Natural killer cell (primary cell): ENCODE measurements at regions not wholly inside any gene's neighbourhood (a gene's known extent, or its start where the extent isn't known, plus 50 kb on each side); places are given as distances from the start of the nearest gene placed in this dataset.
A peak's percentile ranks its signal among the peaks of the same experiment; 100 is the strongest.
"Not testable (repeated sequence)": the region's sequence is repeated elsewhere in the genome, so short reads cannot be mapped to it uniquely, and the experiment has no call there.

ENCODE experiments used
- ATAC-seq, 3 donors: fragments of 150-1000 bp in 2 of 3; fragments of 200-7000 bp in 1 of 3; cut with Tn5 transposase; 1 replicate in 1 of 3; 2 replicates in 2 of 3; pipeline ENCODE4 v1.10.0; 2021; ENCODE audit warnings: mild to moderate bottlenecking in 2 of 3, moderate library complexity in 2 of 3
- DNase-seq, 2 donors: peaks; one replicate each; pipeline versions ENCODE4 v3.0.0 to v3.0.0-alpha.2; 2013 to 2021; ENCODE audit warnings: mixed read lengths in 1 of 2
- H3K27ac ChIP-seq: one replicate; pipeline ENCODE4 v1.5.1; 2013; ENCODE audit warnings: mild to moderate bottlenecking, low read length
- H3K27me3 ChIP-seq: one replicate; pipeline ENCODE4 v1.6.1; 2013; ENCODE audit warnings: low read length; ENCODE audit not compliant: control insufficient read depth, insufficient read depth
- H3K36me3 ChIP-seq: one replicate; pipeline ENCODE4 v1.6.1; 2013; ENCODE audit warnings: low read length; ENCODE audit not compliant: control insufficient read depth, insufficient read depth
- H3K4me1 ChIP-seq: one replicate; pipeline ENCODE4 v1.6.1; 2013; ENCODE audit warnings: low read length; ENCODE audit not compliant: control insufficient read depth, insufficient read depth
- H3K4me3 ChIP-seq: one replicate; pipeline ENCODE4 v1.5.1; 2013; ENCODE audit warnings: low read length
- H3K9me3 ChIP-seq: one replicate; pipeline ENCODE4 v1.6.1; 2013; ENCODE audit warnings: low read length; ENCODE audit not compliant: control insufficient read depth, insufficient read depth
- H3K27ac Mint-ChIP-seq, 2 donors: one replicate each; pipeline ENCODE4 v1.8.0; 2022; ENCODE audit warnings: mild to moderate bottlenecking in 2 of 2, mixed read lengths in 2 of 2, moderate library complexity in 1 of 2
- H3K27me3 Mint-ChIP-seq, 2 donors: one replicate each; pipeline ENCODE4 v1.8.0; 2022; ENCODE audit warnings: low read depth in 2 of 2, mixed read lengths in 2 of 2
- H3K36me3 Mint-ChIP-seq: one replicate; pipeline ENCODE4 v1.8.0; 2022; ENCODE audit warnings: mixed read lengths
- H3K4me1 Mint-ChIP-seq, 2 donors: one replicate each; pipeline ENCODE4 v1.8.0; 2022; ENCODE audit warnings: mixed read lengths in 2 of 2
- H3K4me3 Mint-ChIP-seq: one replicate; pipeline ENCODE4 v1.8.0; 2022; ENCODE audit warnings: mild to moderate bottlenecking, moderate library complexity, mixed read lengths
- H3K9me3 Mint-ChIP-seq, 2 donors: one replicate each; pipeline ENCODE4 v1.8.0; 2022; ENCODE audit warnings: mixed read lengths in 2 of 2
- WGBS: methylation state at CpG from one replicate; pipeline ENCODE4 v1.1.7; 2013; ENCODE audit warnings: missing lambda C conversion rate; ENCODE audit not compliant: insufficient coverage; 5-methylcytosine and 5-hydroxymethylcytosine counted together
- intact Hi-C: fragments of 100-400 bp; cut with micrococcal nuclease; formaldehyde crosslinking; loops from one replicate; pipeline ENCODE4 v1.14.2; 2022
- TF ChIP-seq, protein P1 (sequence below): fragments of 200-600 bp; IDR thresholded peaks from one replicate; pipeline ENCODE4 v1.8.0; 2022; ENCODE audit warnings: antibody characterized with exemption

DNA sequence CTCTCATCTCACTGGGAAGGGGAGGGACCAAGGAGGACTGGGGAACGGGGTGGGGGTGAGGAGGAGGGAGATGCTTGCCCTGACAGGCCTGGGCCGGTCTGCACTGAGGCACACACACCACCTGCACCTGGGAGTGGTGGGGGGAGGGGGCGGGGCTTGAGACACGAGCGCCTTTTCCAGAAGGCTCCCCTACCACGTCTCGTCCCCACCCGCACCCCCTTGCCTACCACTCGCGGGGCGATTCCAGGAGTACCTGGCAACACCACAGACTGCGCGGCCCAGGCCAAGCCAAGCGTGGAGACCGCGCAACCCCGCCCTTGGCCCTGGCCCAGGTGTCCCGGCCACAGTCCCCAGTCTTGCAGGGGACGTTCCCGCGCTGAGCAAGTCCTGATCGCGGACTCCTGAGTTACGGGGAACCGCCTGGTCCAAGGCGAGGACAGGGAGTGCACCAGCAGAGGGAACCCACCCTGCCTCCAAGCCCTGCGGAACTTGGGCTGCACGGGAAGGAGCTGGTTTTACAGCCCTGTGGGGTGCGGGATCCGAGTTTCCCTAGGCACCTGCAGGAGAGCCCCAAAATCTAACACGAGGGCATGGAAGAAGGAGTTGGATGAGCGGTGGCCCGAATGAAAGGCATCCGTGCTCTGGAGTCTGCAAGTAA, 68.1 kb upstream of the SH3GL3 start:
- no peak overlapping the region for H3K4me3 ChIP-seq
- ATAC-seq (no peak), DNase-seq (no peak)
- H3K4me1 ChIP-seq, result no peaks in the 10 kb centered on the region
- H3K27ac Mint-ChIP-seq, result no peak overlapping the region
- TF ChIP-seq, protein P1, sequence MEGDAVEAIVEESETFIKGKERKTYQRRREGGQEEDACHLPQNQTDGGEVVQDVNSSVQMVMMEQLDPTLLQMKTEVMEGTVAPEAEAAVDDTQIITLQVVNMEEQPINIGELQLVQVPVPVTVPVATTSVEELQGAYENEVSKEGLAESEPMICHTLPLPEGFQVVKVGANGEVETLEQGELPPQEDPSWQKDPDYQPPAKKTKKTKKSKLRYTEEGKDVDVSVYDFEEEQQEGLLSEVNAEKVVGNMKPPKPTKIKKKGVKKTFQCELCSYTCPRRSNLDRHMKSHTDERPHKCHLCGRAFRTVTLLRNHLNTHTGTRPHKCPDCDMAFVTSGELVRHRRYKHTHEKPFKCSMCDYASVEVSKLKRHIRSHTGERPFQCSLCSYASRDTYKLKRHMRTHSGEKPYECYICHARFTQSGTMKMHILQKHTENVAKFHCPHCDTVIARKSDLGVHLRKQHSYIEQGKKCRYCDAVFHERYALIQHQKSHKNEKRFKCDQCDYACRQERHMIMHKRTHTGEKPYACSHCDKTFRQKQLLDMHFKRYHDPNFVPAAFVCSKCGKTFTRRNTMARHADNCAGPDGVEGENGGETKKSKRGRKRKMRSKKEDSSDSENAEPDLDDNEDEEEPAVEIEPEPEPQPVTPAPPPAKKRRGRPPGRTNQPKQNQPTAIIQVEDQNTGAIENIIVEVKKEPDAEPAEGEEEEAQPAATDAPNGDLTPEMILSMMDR, result no peak
- H3K4me3 Mint-ChIP-seq, result no peak overlapping the region
- H3K27ac ChIP-seq, result no peak overlapping the region
- H3K4me1 Mint-ChIP-seq, result no peaks in the 10 kb centered on the region
- 11% methylated on average over 33 of the region's 34 CpGs for WGBS
- peaks cover 11% of the 10 kb centered on the region for H3K27me3 ChIP-seq
- intact Hi-C loops, result no loop called here
- no peaks in the 10 kb centered on the region for H3K9me3 Mint-ChIP-seq
- H3K36me3 ChIP-seq, result no peaks in the 10 kb centered on the region
- peaks cover 30 to 41% of the 10 kb centered on the region in 2 donors for H3K27me3 Mint-ChIP-seq
- no peaks in the 10 kb centered on the region for H3K36me3 Mint-ChIP-seq
- no peaks in the 10 kb centered on the region for H3K9me3 ChIP-seq

DNA sequence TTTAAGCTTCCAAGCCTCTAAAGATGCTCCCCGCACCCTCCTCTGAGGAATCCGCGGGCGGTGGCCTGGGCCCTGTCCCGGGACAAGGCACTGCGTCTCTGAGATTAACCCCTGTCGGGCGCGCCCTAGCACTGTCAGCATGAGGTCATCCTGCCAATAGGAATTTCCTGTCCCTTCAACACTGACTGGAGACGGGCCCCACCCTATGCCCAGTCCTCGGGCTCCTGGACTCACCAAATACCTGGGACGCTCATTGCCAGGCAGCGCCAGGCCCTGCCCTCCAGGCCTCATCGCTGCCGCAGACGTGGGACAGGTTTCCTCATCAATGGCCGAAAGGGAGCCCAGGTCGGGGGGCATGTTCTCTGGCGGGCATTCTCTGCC, 67.6 kb upstream of the SH3GL3 start:
- WGBS, result 23% methylated on average over 19 of the region's 19 CpGs
- Mint-ChIP-seq H3K36me3 (no peaks in the 10 kb centered on the region), H3K27me3 (peaks cover 25 to 35% of the 10 kb centered on the region in 2 donors), H3K9me3 (no peaks in the 10 kb centered on the region), H3K4me3 (no peak overlapping the region), H3K4me1 (no peaks in the 10 kb centered on the region), H3K27ac (no peak overlapping the region)
- DNase-seq (no peak), ATAC-seq (no peak)
- H3K27ac ChIP-seq, result no peak overlapping the region
- intact Hi-C loops, result no loop called here
- H3K4me3 ChIP-seq, result no peak overlapping the region
- H3K4me1 ChIP-seq, result no peaks in the 10 kb centered on the region
- H3K27me3 ChIP-seq, result peaks cover 11% of the 10 kb centered on the region
- no peaks in the 10 kb centered on the region for H3K36me3 ChIP-seq
- TF ChIP-seq, protein P1, result no peak
- H3K9me3 ChIP-seq, result no peaks in the 10 kb centered on the region

DNA sequence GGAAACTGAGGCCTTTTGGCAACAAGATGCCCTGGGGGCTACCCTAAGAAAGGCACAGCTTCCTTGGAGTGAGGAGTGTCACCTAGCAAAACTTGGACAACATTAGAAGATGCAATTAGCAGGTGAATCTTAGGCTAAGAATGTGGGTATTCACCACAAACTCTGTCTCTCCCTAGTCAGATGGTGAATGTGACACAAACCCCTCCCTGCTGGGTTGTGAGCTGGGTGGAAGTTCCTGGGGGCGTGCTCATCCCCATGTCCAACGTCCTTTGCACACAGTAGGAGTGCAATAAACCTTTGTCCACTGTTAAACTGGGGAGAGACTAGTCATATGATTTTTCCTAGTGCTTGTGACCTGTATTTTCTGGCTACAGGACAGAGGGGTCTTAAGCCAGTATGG, 67.1 kb upstream of the SH3GL3 start:
- no peak for ATAC-seq
- Mint-ChIP-seq H3K27ac (no peak overlapping the region), H3K4me1 (no peaks in the 10 kb centered on the region), H3K27me3 (peaks cover 24 to 33% of the 10 kb centered on the region in 2 donors), H3K36me3 (no peaks in the 10 kb centered on the region), H3K4me3 (no peak overlapping the region), H3K9me3 (no peaks in the 10 kb centered on the region)
- no peaks in the 10 kb centered on the region for H3K4me1 ChIP-seq
- H3K9me3 ChIP-seq, result no peaks in the 10 kb centered on the region
- intact Hi-C loops, result no loop called here
- TF ChIP-seq, protein P1, result no peak
- no peak for DNase-seq
- H3K27me3 ChIP-seq, result peaks cover 11% of the 10 kb centered on the region
- no peak overlapping the region for H3K27ac ChIP-seq
- no peaks in the 10 kb centered on the region for H3K36me3 ChIP-seq
- no peak overlapping the region for H3K4me3 ChIP-seq
- 40% methylated on average over 2 of the region's 2 CpGs for WGBS

DNA sequence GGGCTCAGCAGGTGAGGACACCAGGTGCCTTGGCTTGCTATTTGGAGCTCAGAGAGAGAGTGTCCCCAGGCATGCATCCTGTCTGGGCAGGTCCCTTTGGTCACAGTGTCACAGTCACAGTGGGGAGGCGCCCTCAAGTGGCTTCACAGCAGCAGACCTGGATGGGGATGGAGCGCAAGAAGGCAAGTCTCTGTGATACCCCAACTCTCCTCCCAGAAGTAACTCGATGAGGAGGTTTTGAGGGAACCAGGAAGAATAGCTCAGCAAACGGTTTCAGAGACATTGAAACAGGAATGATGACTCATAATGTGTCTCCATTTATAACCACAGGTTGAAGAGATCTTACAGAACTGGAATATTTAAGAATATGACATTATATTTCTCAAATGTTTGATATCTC, 66.5 kb upstream of the SH3GL3 start:
- Mint-ChIP-seq H3K4me3 (no peak overlapping the region), H3K27me3 (peaks cover 24 to 27% of the 10 kb centered on the region in 2 donors), H3K4me1 (no peaks in the 10 kb centered on the region), H3K9me3 (no peaks in the 10 kb centered on the region), H3K27ac (no peak overlapping the region), H3K36me3 (no peaks in the 10 kb centered on the region)
- DNase-seq, result peak in 1 of 2 donors; percentile 17
- Histone ChIP-seq H3K4me1 (no peaks in the 10 kb centered on the region), H3K27ac (no peak overlapping the region), H3K9me3 (no peaks in the 10 kb centered on the region), H3K36me3 (no peaks in the 10 kb centered on the region), H3K27me3 (peaks cover 11% of the 10 kb centered on the region), H3K4me3 (no peak overlapping the region)
- WGBS, result 38% methylated on average over 3 of the region's 4 CpGs
- intact Hi-C loops, result no loop called here
- ATAC-seq, result peak in 1 of 3 donors; percentile 30
- TF ChIP-seq, protein P1, result no peak

DNA sequence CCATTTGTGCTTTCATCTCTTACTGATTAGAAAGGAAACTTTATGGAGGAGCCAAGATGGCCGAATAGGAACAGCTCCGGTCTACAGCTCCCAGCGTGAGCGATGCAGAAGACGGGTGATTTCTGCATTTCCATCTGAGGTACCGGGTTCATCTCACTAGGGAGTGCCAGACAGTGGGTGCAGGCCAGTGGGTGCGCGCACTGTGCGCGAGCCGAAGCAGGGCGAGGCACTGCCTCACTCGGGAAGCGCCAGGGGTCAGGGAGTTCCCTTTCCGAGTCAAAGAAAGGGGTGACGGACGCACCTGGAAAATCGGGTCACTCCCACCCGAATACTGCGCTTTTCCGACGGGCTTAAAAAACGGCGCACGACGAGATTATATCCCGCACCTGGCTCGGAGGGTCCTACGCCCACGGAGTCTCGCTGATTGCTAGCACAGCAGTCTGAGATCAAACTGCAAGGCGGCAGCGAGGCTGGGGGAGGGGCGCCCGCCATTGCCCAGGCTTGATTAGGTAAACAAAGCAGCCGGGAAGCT, 63.5 kb upstream of the SH3GL3 start:
- H3K9me3 ChIP-seq, H3K36me3 Mint-ChIP-seq, H3K4me1 ChIP-seq, H3K27ac Mint-ChIP-seq, H3K9me3 Mint-ChIP-seq, H3K27me3 ChIP-seq, H3K27ac ChIP-seq, intact Hi-C loops, DNase-seq, H3K4me3 Mint-ChIP-seq, H3K36me3 ChIP-seq, H3K4me3 ChIP-seq, H3K4me1 Mint-ChIP-seq, ATAC-seq: not testable (repeated sequence)
- WGBS, result 98% methylated on average over 18 of the region's 36 CpGs
- H3K27me3 Mint-ChIP-seq, result peaks cover under 1 to 13% of the 10 kb centered on the region in 2 donors
